Fibroblast of villous mesenchyme (primary cell): ENCODE measurements at regions not wholly inside any gene's neighbourhood (a gene's known extent, or its start where the extent isn't known, plus 50 kb on each side); places are given as distances from the start of the nearest gene placed in this dataset.
A peak's percentile ranks its signal among the peaks of the same experiment; 100 is the strongest.

Source experiments
- DNase-seq: peaks from one replicate; pipeline ENCODE4 v3.0.0-alpha.2; 2010; ENCODE audit warnings: low read depth
- H3K4me3 ChIP-seq: 2 replicates; pipeline ENCODE4 v1.5.1; 2011; ENCODE audit warnings: low read depth, mild to moderate bottlenecking, low read length
- TF ChIP-seq, protein P1 (sequence below): IDR thresholded peaks from 2 replicates; pipeline ENCODE4 v1.5.1; 2012; ENCODE audit warnings: low read depth, mild to moderate bottlenecking, low read length; ENCODE audit not compliant: insufficient read depth

DNA sequence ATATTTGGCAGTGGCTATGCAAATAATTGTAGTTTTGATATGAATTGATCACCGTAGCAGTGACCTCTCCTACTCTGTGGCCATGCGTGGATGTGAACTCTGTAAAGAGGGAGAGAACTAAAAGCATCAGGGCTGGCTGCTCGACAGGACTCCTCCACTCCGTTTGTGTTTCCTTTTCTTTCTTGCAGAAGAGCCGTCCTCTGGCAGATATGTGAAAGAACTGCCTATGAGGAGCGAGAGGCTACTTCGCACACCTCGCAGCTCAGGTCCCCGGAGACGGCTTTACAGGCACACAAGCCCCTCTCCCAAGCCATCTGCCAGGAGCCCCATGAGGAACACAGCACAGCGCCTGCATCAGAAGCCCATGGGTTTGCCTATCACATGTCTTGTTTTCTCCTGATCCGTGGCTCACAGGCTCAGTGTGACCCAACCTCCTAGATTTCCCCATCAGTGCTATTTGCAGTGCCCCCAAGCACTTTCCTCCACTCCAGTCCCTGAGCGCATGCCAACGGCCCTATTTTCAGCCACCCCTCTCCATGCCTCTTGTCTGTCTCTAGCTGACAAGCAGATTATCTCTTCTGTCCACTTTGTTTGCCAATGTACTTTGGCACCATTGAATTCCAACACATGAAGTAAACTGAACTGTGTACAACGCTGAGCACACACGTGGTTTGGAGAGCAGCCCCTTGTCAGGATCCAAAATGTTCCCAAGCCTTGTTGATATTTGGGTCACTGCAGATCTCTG is 164.3 kb upstream of the AKR1E2 start:
- peak; percentile 28 for DNase-seq
- no peak overlapping the region for H3K4me3 ChIP-seq
- TF ChIP-seq, protein P1, sequence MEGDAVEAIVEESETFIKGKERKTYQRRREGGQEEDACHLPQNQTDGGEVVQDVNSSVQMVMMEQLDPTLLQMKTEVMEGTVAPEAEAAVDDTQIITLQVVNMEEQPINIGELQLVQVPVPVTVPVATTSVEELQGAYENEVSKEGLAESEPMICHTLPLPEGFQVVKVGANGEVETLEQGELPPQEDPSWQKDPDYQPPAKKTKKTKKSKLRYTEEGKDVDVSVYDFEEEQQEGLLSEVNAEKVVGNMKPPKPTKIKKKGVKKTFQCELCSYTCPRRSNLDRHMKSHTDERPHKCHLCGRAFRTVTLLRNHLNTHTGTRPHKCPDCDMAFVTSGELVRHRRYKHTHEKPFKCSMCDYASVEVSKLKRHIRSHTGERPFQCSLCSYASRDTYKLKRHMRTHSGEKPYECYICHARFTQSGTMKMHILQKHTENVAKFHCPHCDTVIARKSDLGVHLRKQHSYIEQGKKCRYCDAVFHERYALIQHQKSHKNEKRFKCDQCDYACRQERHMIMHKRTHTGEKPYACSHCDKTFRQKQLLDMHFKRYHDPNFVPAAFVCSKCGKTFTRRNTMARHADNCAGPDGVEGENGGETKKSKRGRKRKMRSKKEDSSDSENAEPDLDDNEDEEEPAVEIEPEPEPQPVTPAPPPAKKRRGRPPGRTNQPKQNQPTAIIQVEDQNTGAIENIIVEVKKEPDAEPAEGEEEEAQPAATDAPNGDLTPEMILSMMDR = no peak

DNA sequence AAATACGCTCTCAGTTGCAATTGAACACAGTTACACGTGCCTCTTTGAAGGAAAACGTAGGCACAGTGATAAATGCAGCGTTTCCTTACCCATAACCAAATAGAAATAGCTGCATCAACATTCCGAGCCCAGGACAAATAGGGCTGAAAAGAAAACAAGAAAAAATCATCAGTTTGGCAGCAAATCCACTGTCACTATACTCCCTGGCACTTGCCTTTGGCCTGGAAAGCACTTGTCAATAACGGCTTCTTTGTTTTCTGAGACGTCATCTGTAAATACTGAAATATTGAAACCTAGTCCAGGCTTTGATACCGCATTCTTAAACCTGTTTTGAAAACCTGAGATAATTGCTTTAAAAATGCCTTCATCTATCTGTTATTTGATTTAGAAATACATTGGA is 167.2 kb upstream of the AKR1E2 start:
- TF ChIP-seq, protein P1 = no peak

DNA sequence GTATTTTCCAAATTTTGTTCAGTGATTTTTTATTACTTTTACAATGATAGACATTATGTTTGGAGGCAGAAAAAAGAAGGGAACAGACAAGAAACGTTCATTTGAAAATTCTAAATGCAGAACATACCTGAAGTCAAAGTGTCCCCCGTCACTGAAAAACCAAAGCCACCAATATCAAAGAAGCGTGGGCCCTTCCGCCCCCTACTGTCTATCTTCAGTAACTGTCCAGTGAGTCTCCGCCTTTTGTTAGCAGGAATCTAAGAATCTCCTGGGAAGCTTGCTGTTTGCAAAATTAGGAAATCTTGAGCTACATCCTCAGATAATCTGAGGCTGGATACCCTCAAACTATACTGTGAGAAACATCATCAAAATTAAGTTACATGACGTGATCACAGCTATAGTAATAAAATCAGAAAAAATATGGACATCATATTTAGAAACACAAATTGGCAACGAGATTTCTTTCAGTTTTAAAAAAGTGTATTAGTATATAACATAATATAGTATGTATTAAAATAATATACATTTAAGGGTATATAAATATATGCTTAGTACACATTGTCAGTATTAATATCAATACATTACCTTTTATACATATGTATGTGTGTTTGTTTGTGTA is 169.3 kb upstream of the AKR1E2 start:
- TF ChIP-seq, protein P1 = peak; percentile 95
- no peak overlapping the region for H3K4me3 ChIP-seq
- peak; percentile 76 for DNase-seq

More for the DNA sequence above, 167.2 kb upstream of the AKR1E2 start:
- DNase-seq = no peak
- H3K4me3 ChIP-seq = no peak overlapping the region

DNA sequence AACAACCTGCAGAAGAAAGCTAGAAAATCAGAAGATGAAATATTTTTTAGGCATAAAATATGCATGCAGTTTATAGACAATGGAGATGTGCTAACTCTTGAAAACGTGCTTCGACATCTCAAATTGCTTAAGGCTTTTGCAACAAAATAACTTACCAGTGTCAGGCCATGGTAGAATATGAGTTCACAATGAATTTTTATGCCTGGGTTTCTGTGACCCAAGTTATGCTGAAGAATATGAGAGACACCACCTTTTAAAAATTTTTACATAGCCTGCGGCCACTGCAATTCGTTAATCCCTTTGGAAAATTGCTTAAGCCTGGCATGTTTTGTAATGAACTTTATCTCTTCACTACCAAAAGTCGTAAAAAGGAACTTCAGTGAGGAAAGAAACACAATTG is 170.1 kb upstream of the AKR1E2 start:
- TF ChIP-seq, protein P1 = no peak
- peak; percentile 44 for DNase-seq
- H3K4me3 ChIP-seq = no peak overlapping the region

DNA sequence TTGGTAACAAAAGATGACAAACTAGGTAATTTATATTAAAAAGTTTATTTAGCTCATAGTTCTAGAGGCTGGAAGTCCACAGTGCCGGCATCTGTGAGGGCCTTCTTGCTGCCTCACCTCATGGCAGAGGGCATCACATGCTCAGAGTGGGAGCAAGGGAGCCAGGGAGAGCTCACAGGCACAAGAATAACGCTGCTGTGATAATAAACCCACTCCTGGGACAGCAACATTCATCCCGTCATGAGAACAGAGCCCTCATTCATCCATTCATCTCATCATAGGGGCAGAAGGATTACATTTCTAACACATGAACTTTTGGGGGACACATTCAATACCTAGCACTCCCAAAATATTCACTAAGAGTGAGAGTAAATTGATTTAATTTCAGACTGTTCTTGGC is 170.6 kb upstream of the AKR1E2 start:
- no peak overlapping the region for H3K4me3 ChIP-seq
- TF ChIP-seq, protein P1 = no peak

DNA sequence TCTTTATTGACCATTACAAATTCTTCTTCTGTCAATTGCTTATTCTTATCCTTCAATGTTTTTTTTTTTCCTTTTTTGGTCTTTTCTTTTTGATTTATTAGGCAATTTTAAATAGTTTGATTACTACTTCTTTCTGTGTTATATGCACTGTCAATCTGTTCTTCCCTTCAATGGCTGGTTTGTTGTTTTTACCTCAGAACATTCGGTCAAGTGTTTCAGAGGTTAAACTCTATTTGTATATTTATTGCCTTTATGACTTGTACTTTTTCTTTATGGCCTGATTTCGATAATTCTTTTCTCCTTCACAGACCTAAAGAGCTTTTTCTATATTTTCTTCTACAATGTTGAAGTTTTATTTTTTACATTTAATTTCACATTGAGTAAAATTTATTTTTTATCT is 171.5 kb upstream of the AKR1E2 start:
- DNase-seq = no peak
- TF ChIP-seq, protein P1 = no peak
- no peak overlapping the region for H3K4me3 ChIP-seq

More for the DNA sequence above, 170.6 kb upstream of the AKR1E2 start:
- no peak for DNase-seq

DNA sequence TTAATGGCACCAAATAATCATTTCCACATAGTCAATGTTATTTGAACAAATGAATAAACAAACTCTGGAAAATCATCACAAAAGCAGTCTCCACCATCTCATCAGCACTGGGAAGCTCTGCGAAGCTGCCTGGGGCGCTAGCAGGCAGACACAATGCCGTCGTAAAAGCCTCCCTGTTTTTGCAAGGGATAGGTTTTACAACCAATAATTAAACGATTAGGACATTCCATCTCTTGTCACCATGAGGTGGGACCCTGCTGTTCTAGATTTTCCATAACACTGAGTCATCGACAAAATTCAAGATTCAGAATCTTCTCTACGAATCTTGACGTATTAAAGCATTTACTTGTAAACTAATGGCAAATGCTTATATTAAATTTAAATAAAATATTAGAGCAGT is 172.8 kb upstream of the AKR1E2 start:
- no peak overlapping the region for H3K4me3 ChIP-seq
- no peak for DNase-seq
- TF ChIP-seq, protein P1 = no peak
